Gastroesophageal sphincter (tissue), 3 donors: ENCODE measurements at regions not wholly inside any gene's neighbourhood (a gene's known extent, or its start where the extent isn't known, plus 50 kb on each side); places are given as distances from the start of the nearest gene placed in this dataset.

Source experiments
- EP300 ChIP-seq: sonication (generic); formaldehyde crosslinking; IDR thresholded peaks from one replicate; pipeline ENCODE4 v1.6.1; 2017; ENCODE audit warnings: antibody characterized with exemption, mild to moderate bottlenecking
- POLR2A ChIP-seq, 2 donors: fragments of 450-650 bp; IDR thresholded peaks; one replicate each; pipeline ENCODE4 v1.6.1; 2017; ENCODE audit warnings: antibody characterized with exemption in 2 of 2, mild to moderate bottlenecking in 2 of 2, moderate library complexity in 1 of 2
- POLR2AphosphoS5 ChIP-seq: sonication (generic); formaldehyde crosslinking; IDR thresholded peaks from one replicate; pipeline ENCODE4 v1.6.1; 2017; ENCODE audit warnings: antibody characterized with exemption
- TF ChIP-seq, protein P1 (sequence below), 4 experiments: fragments of 200-600 bp in 2 of 4; fragments of 450-650 bp in 2 of 4; sonication (generic) in 1 of 4; IDR thresholded peaks; one replicate each; pipeline ENCODE4 v1.5.1; 2017 to 2019; ENCODE audit warnings: antibody characterized with exemption in 4 of 4, mild to moderate bottlenecking in 2 of 4, moderate library complexity in 2 of 4

DNA sequence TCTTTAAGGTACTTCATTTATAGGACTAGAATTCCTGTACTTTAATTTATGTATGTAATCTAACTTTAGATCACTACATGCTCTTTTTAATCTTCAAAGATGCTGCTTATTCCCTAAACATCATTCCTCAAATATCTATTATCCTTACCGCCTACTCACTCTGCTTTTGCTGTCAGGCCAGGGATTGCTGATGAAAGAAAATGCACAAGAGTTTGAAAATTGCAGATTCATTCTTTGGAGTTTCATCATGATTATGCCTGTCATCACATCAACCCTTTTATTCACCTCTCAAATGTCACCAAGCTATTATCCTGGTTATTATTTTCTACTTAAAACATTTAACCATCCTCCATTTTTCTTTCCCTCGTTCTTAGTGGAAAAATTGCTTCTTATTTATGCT lies 802.7 kb downstream of the METTL15 start:
- TF ChIP-seq, protein P1, sequence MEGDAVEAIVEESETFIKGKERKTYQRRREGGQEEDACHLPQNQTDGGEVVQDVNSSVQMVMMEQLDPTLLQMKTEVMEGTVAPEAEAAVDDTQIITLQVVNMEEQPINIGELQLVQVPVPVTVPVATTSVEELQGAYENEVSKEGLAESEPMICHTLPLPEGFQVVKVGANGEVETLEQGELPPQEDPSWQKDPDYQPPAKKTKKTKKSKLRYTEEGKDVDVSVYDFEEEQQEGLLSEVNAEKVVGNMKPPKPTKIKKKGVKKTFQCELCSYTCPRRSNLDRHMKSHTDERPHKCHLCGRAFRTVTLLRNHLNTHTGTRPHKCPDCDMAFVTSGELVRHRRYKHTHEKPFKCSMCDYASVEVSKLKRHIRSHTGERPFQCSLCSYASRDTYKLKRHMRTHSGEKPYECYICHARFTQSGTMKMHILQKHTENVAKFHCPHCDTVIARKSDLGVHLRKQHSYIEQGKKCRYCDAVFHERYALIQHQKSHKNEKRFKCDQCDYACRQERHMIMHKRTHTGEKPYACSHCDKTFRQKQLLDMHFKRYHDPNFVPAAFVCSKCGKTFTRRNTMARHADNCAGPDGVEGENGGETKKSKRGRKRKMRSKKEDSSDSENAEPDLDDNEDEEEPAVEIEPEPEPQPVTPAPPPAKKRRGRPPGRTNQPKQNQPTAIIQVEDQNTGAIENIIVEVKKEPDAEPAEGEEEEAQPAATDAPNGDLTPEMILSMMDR (IDR thresholded peaks at IDR 0.05), result no peak
- TF ChIP-seq POLR2A (IDR thresholded peaks at IDR 0.05) (no peak), POLR2AphosphoS5 (no peak), EP300 (no peak)
